ENCODE measurements at regions not wholly inside any gene's neighbourhood (a gene's known extent, or its start where the extent isn't known, plus 50 kb on each side); places are given as distances from the start of the nearest gene placed in this dataset.

DNA sequence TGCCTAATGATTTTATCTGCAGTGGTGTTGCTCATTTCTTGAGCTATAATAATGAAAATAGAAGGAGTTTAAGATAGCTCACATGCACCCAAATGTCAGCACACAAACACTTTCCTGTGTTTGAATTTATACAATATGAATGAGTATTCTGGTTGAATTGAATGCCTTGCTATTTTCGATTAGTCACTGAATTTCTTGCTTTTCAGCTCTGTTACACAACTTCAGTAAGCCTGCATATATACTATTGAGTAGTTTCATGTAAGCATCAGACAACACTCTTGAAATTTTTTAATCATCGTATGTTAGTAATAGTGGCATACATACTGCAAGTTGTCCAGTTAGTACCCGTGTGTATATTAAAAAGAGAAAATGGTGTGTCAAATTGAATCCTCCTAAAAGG lies 281.5 kb upstream of the GRIA1 start:
- no peak for TF ChIP-seq CTCF (IDR thresholded peaks at IDR 0.05)
- no peak overlapping the region for H3K4me3 ChIP-seq
- no peaks in the 10 kb centered on the region for H3K36me3 ChIP-seq
- intact Hi-C loops (cut with DNase I) = no loop called here
- no peak for DNase-seq
- ATAC-seq = no peak
- no peaks in the 10 kb centered on the region for H3K4me1 ChIP-seq
- no peak overlapping the region for H3K27ac ChIP-seq
- no peaks in the 10 kb centered on the region for H3K27me3 ChIP-seq
- H3K9me3 ChIP-seq = peaks cover 0 to 1% (median 0%) of the 10 kb centered on the region in 11 donors
- WGBS, 2 donors = 86 to 87% methylated on average over 3 of the region's 3 CpGs

- intact Hi-C loops (cut with DNase I) = no loop called here
- TF ChIP-seq CTCF (IDR thresholded peaks at IDR 0.05) = no peak
- 69 to 79% methylated on average over 2 of the region's 2 CpGs for WGBS, 2 donors
- peaks cover 0 to 6% (median 0%) of the 10 kb centered on the region in 11 donors for H3K9me3 ChIP-seq
- no peaks in the 10 kb centered on the region for H3K36me3 ChIP-seq
- no peak overlapping the region for H3K27ac ChIP-seq
- ATAC-seq (no peak), DNase-seq (no peak)
- H3K4me3 ChIP-seq = no peak overlapping the region
- H3K27me3 ChIP-seq = no peaks in the 10 kb centered on the region
- no peaks in the 10 kb centered on the region for H3K4me1 ChIP-seq
These were observed 280.8 kb upstream of the GRIA1 start for GRCh38 chr5:153209687-153210086.

GRCh38 chr5:153211076-153211475 lies 279.4 kb upstream of the GRIA1 start:
- H3K4me1 ChIP-seq = no peaks in the 10 kb centered on the region
- H3K27ac ChIP-seq = no peak overlapping the region
- DNase-seq (no peak), ATAC-seq (no peak)
- no peak for TF ChIP-seq CTCF (IDR thresholded peaks at IDR 0.05)
- H3K36me3 ChIP-seq = no peaks in the 10 kb centered on the region
- intact Hi-C loops (cut with DNase I) = no loop called here
- peaks cover 0 to 10% (median 0%) of the 10 kb centered on the region in 11 donors for H3K9me3 ChIP-seq
- H3K27me3 ChIP-seq = no peaks in the 10 kb centered on the region
- H3K4me3 ChIP-seq = no peak overlapping the region
- WGBS, 2 donors = 68 to 71% methylated on average over 4 of the region's 4 CpGs

DNA sequence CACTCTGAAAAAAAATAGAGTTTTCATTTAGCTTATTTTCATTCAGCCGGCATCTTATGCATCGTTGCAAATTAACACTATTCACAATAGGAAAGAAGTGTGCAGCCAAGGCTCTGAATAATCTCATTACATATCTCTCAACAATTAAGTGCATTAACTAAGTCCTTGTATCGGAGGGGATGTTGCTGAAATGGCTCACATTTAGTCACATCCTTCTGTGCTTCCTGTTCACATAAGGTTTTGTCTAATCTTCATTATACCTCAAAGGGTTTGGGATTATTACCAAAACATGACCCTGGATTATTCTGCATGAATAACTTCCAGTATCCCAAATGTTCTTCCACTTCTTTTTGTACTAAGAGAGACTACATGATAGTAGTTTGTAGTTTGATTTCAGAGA lies 278.0 kb upstream of the GRIA1 start:
- Histone ChIP-seq H3K9me3 (peaks cover 0 to 18% (median 2%) of the 10 kb centered on the region in 11 donors), H3K27ac (no peak overlapping the region), H3K4me1 (no peaks in the 10 kb centered on the region), H3K4me3 (no peak overlapping the region), H3K27me3 (no peaks in the 10 kb centered on the region), H3K36me3 (no peaks in the 10 kb centered on the region)
- intact Hi-C loops (cut with DNase I) = no loop called here
- no peak for TF ChIP-seq CTCF (IDR thresholded peaks at IDR 0.05)
- DNase-seq = no peak
- WGBS, 2 donors = 76 to 83% methylated on average over 3 of the region's 3 CpGs
- ATAC-seq = no peak

GRCh38 chr5:153222936-153223335 lies 267.5 kb upstream of the GRIA1 start:
- Histone ChIP-seq H3K36me3 (no peaks in the 10 kb centered on the region), H3K9me3 (peaks cover 0 to 27% (median 4%) of the 10 kb centered on the region in 11 donors), H3K4me1 (no peaks in the 10 kb centered on the region), H3K27ac (no peak overlapping the region), H3K4me3 (no peak overlapping the region), H3K27me3 (no peaks in the 10 kb centered on the region)
- TF ChIP-seq CTCF (IDR thresholded peaks at IDR 0.05) = no peak
- DNase-seq (no peak), ATAC-seq (no peak)
- intact Hi-C loops (cut with DNase I) = no loop called here

All from heart right ventricle (tissue), 16 donors.